SHP77 treated with DMSO at 0.1 percent for 48 hours (cell line): ENCODE measurements at regions not wholly inside any gene's neighbourhood (a gene's known extent, or its start where the extent isn't known, plus 50 kb on each side); places are given as distances from the start of the nearest gene placed in this dataset.
A peak's percentile ranks its signal among the peaks of the same experiment; 100 is the strongest.

Source experiments
- DNase-seq: peaks from one replicate; lab custom pipeline; 2025; lab: John Stamatoyannopoulos, UW

DNA sequence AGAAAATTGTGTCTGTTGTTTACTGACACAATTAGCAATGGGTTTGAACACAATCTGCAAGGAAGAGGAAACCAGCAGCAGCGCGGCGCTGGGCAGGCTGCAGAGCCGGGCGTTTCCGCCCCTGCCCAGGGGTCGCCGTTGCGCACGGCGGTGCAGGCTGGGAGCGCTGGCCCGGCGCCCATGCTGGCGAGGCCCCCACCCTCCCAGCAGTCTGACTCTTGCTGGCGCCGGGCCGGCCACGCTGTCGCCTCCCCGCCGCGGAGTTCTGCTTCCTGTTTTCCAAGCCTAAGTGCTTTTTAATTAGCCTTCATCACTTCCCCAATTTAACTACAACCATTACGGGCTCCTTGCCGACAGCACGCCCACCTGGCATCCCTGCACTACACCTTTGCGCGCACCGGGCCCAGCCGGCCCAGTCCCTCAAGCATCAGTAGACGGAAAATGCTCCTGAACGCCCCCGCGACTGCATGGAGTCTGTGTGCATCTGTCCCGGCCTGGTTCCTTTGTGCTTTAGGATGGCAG is 212.1 kb downstream of the GXYLT1 start:
- DNase-seq = peak; percentile 73

- DNase-seq = no peak
These were observed 213.7 kb downstream of the GXYLT1 start for GRCh38 chr12:41930866-41931437.

GRCh38 chr12:41924111-41924510 is 220.6 kb downstream of the GXYLT1 start:
- DNase-seq = no peak

GRCh38 chr12:41923351-41923750 is 221.3 kb downstream of the GXYLT1 start:
- no peak for DNase-seq

- DNase-seq = no peak
These were observed 224.3 kb downstream of the GXYLT1 start for GRCh38 chr12:41920355-41920754.

GRCh38 chr12:41919526-41920261 is 225.0 kb downstream of the GXYLT1 start:
- DNase-seq = peak; percentile 62

DNA sequence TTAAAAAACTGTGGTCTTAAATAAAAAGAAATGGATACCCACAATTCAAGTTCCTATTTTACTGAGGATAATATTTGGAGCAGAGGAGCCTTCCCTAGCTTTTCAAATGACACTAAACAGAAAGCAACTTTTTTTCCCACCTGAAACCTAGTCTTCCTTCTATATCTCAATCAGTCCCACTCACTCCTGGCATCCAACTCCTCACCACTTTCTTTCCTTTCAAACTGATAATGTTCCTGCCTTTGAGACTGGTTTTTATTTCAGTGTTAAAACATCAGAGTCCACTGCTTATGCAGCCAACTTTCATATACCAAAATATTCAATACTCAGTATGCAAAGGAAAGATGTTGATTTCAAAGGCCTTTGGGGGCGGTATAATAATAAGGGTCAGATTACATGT is 225.6 kb downstream of the GXYLT1 start:
- no peak for DNase-seq

DNA sequence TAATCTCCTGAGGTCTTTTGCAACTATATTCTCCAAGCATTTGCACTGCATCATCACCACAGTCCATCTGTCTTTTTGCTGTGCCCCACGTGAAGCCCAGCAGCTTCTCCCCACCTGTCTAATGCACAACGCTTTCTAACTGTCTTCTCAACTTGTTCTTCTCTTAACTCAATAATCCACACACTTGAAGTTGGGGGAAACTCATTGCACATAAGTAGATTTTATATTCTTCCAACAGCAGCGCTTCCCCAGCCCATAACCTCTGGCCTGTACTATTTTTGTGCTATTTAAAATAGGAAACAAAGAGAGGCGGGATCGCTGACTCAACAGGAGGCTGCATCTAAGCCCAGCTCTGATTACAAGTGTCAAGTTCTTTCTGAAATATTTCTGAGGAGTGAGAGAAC is 226.7 kb downstream of the GXYLT1 start:
- DNase-seq = peak; percentile 4

DNA sequence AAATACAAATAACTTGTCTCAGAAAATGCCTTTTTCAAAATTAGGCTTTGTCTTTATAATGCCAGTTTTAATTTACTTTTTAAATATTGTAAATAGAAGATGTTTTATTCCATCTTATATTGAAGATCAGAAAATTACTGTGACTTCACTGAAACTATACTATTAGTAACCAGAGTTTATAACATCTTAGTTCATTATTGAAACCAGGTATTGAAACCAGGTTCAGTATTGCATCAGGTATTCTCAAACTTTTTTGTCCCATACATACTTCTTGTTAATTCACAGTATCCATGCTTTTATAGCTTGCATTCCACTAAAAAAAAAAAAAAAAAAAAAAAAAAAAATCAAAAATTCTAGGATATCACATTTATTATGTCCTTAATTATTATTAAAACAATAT is 227.5 kb downstream of the GXYLT1 start:
- DNase-seq = no peak

- no peak for DNase-seq
These were observed 233.9 kb downstream of the GXYLT1 start for GRCh38 chr12:41910578-41911320.

- no peak for DNase-seq
These were observed 236.5 kb downstream of the GXYLT1 start for GRCh38 chr12:41908206-41908605.

GRCh38 chr12:41907550-41907949 is 237.1 kb downstream of the GXYLT1 start:
- no peak for DNase-seq

- no peak for DNase-seq
These were observed 237.7 kb downstream of the GXYLT1 start for GRCh38 chr12:41907021-41907420.

- DNase-seq = no peak
These were observed 238.8 kb downstream of the GXYLT1 start for GRCh38 chr12:41905759-41906297.

DNA sequence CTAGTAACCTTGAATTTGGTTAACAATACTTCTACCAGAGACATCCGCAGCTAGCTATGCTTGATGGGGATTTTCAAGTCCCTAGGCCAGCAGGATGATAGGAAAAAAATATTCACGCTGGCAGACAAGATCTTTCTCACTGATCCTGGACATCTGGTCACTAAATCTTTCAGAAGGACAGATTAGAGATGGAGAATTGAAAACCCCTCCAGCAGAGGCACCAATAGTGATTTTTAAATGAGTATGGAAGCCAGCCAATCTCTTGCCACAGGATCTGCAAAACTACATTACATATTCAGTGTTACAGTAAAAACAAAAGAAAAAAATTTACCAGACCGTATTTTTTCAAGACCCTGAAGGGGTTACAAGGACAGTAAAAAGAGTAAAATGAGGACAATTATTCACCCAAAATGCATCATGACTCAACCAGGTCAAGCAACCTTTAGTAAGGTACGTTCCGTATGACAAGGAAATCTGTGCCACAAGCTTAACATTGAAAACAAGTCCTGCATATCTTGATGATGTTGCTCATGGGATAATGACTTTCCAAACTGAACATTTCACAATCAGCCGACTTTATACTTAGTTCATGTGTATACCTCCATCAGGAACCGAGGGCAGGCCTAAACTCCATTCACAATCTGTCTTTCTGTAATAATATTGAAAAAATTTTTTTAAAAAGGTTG is 239.5 kb downstream of the GXYLT1 start:
- no peak for DNase-seq

- no peak for DNase-seq
These were observed 240.6 kb downstream of the GXYLT1 start for GRCh38 chr12:41904041-41904440.

DNA sequence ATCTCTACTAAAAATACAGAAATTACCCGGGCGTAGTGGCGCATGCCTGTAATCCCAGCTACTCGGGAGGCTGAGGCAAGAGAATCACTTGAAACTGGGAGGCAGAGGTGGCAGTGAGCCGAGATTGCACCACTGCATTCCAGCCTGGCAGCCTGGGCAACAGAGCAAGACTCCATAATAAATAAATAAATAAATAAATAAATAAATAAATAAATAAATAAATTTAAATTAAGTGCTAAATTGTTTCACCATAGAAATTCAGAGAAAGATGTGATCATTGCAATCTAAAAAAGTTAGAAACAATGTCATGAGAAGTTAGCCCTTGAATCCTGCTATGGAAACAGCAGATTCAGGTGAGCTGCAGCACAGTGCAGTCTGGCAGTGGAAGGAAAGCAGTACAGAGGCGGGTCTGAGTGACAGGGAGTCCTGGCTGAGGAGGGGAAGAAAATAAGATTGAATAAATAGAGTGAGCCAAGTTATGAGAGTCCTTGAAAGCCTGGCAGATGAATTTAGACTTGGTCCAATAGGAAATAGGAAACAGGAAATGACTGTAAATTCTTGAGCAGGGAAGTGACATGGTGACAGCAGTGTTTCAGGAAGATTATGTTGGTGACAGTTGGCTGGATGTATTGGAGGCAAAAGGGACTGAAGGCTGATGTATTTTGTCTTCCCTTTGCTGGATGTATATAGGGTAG is 241.5 kb downstream of the GXYLT1 start:
- DNase-seq = no peak

DNA sequence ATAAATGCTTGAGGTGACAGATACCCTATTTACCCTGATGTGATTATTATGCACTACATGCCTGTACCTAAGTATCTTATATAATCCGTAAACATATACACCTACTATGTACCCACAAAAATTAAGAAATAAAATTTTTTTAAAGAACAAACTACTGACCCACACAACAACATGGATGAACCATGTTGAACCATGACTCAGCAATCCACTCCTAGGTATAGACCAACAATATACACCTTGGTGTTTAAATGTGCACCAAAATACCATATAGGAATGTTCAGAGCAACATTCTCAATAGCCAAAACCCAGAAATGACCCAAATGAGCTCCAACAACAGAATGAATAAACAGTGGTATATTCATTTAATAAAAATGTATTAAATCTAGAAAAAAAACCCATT is 245.1 kb downstream of the GXYLT1 start:
- DNase-seq = no peak

- DNase-seq = no peak
These were observed 247.1 kb downstream of the GXYLT1 start for GRCh38 chr12:41897593-41897992.

DNA sequence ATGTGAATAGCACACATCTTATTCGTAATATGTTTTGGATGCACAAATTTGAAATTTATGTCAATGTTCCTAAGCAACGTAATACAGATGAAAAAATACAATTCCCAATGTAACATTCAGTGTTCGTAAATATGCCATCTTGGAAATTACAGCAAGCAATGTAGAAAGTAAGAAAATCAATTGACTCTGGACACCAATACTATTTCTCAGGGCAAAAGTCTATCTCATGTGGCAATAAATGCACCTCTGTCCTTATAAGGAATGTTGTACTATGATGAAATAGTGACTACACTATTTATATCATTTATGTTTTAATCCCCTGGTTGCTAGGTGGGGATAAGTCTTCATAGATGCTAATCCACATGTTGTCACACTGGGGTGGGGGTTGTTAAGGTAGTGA is 251.2 kb downstream of the GXYLT1 start:
- DNase-seq = no peak

DNA sequence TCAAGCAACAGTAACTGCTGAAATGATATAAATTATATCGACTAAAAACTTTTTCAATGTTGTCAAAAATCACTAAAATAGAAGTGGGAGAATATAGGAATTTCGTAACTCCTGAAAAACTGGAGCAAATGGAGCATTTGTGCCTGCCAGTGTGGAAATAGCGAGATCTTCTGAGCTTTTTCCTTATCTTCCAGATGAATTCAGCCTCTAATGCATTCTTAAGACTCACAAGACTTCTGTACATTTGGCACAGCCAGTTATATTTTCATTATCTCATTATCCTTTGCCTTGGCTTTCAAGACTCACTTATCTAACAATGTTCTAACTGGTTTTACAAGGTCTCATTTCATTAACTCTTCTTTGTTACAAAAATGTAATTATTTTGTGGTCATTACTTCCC is 252.4 kb downstream of the GXYLT1 start:
- DNase-seq = no peak

DNA sequence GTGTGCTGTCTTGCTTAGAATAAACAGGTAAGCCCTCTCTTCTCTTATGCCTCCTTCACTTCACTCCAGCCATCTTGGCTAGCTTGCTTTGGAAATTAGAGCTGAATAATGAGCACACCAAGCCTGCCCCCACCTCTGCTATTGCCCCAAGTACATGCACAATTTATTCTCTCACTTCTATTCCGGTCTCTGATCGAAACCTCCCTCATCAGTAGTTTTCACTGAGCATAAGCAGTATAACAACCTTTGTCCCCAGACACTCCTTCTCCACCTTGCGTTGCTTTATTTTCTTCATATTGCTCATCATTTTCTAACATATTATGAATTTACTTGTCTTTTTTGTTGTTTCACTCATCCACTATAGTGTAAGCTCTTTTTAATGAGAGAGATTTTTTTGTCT is 253.4 kb downstream of the GXYLT1 start:
- DNase-seq = no peak
